GM12878 (cell line): ENCODE measurements at regions not wholly inside any gene's neighbourhood (a gene's known extent, or its start where the extent isn't known, plus 50 kb on each side); places are given as distances from the start of the nearest gene placed in this dataset.

ENCODE experiments used
- ESRRA ChIP-seq: IDR thresholded peaks from 2 replicates; pipeline ENCODE4 v1.6.1; 2012; ENCODE audit warnings: mild to moderate bottlenecking, low read length, improper control_type of control experiment
- GABPA ChIP-seq: IDR thresholded peaks from 2 replicates; pipeline ENCODE4 v1.6.1; 2014; ENCODE audit warnings: antibody characterized with exemption, low read depth, mild to moderate bottlenecking, inconsistent platforms
- HDAC6 ChIP-seq: fragments of 200-600 bp; sonication (generic); IDR thresholded peaks from one replicate; pipeline ENCODE4 v1.8.0; 2017; ENCODE audit warnings: antibody characterized with exemption; ENCODE audit not compliant: unreplicated experiment
- LARP7 ChIP-seq: fragments of 450-650 bp; IDR thresholded peaks from 2 replicates; pipeline ENCODE4 v1.6.1; 2017; ENCODE audit warnings: mild to moderate bottlenecking
- MEF2A ChIP-seq: IDR thresholded peaks from 2 replicates; pipeline ENCODE4 v1.6.1; 2011; ENCODE audit warnings: low read depth, mild to moderate bottlenecking, low read length, moderate library complexity; ENCODE audit not compliant: insufficient read depth
- MXI1 ChIP-seq: fragments of 150-350 bp; IDR thresholded peaks from 2 replicates; pipeline ENCODE4 v1.6.1; 2011; ENCODE audit warnings: low read depth, mild to moderate bottlenecking, inconsistent platforms, low read length, improper control_type of control experiment
- NFYA ChIP-seq: IDR thresholded peaks from 2 replicates; pipeline ENCODE4 v1.6.1; 2011; ENCODE audit warnings: low read depth, mild to moderate bottlenecking, low read length, improper control_type of control experiment, borderline replicate concordance
- PAX5 ChIP-seq: IDR thresholded peaks from 2 replicates; pipeline ENCODE4 v1.6.1; 2011; ENCODE audit warnings: low read depth, low read length, borderline replicate concordance
- POU2F2 ChIP-seq: IDR thresholded peaks from 3 replicates; pipeline ENCODE4 v1.6.1; 2011; ENCODE audit warnings: low read depth, mild to moderate bottlenecking, low read length, borderline replicate concordance
- SIN3A ChIP-seq: IDR thresholded peaks from 2 replicates; pipeline ENCODE4 v1.6.1; 2012; ENCODE audit warnings: low read depth, low read length, improper control_type of control experiment
- SIX5 ChIP-seq: IDR thresholded peaks from 2 replicates; pipeline ENCODE4 v1.6.1; 2011; ENCODE audit warnings: mild to moderate bottlenecking, low read depth, low read length, moderate library complexity; ENCODE audit not compliant: severe bottlenecking
- SMAD5 ChIP-seq: IDR thresholded peaks from 2 replicates; pipeline ENCODE4 v1.6.1; 2016; ENCODE audit warnings: antibody characterized with exemption, low read depth
- SREBF1 ChIP-seq: IDR thresholded peaks from 2 replicates; pipeline ENCODE4 v1.6.1; 2012; ENCODE audit warnings: mild to moderate bottlenecking, low read length
- STAT3 ChIP-seq: IDR thresholded peaks from 2 replicates; pipeline ENCODE4 v1.6.1; 2011; ENCODE audit warnings: low read depth, low read length, improper control_type of control experiment
- SUZ12 ChIP-seq: fragments of 200-600 bp; sonication (generic); IDR thresholded peaks from one replicate; pipeline ENCODE4 v1.6.1; 2018; ENCODE audit warnings: antibody characterized with exemption, mild to moderate bottlenecking; ENCODE audit not compliant: unreplicated experiment
- ZNF207 ChIP-seq: fragments of 450-650 bp; IDR thresholded peaks from 2 replicates; pipeline ENCODE4 v1.6.1; 2014; ENCODE audit warnings: antibody characterized with exemption, mild to moderate bottlenecking, borderline replicate concordance
- ZSCAN29 ChIP-seq: fragments of 450-650 bp; IDR thresholded peaks from 2 replicates; pipeline ENCODE4 v1.6.1; 2017; ENCODE audit warnings: mild to moderate bottlenecking, moderate library complexity
- TF ChIP-seq, protein P1 (sequence below): fragments of 450-650 bp; formaldehyde crosslinking; IDR thresholded peaks from 2 replicates; pipeline ENCODE4 v1.4.0; 2022; ENCODE audit warnings: mild to moderate bottlenecking, moderate library complexity
- TF ChIP-seq, protein P2 (sequence below): fragments of 450-650 bp; formaldehyde crosslinking; IDR thresholded peaks from 2 replicates; pipeline ENCODE4 v1.4.0; 2020; ENCODE audit warnings: mild to moderate bottlenecking, moderate library complexity
- TF ChIP-seq, protein P3 (sequence below): fragments of 450-650 bp; conservative IDR thresholded peaks from 2 replicates; pipeline ENCODE4 v1.6.1; 2017; ENCODE audit warnings: mild to moderate bottlenecking, moderate library complexity
- TF ChIP-seq, protein P4 (sequence below): IDR thresholded peaks from 2 replicates; pipeline ENCODE4 v1.6.1; 2011; ENCODE audit warnings: mild to moderate bottlenecking, low read depth, low read length, moderate library complexity; ENCODE audit not compliant: insufficient replicate concordance

DNA sequence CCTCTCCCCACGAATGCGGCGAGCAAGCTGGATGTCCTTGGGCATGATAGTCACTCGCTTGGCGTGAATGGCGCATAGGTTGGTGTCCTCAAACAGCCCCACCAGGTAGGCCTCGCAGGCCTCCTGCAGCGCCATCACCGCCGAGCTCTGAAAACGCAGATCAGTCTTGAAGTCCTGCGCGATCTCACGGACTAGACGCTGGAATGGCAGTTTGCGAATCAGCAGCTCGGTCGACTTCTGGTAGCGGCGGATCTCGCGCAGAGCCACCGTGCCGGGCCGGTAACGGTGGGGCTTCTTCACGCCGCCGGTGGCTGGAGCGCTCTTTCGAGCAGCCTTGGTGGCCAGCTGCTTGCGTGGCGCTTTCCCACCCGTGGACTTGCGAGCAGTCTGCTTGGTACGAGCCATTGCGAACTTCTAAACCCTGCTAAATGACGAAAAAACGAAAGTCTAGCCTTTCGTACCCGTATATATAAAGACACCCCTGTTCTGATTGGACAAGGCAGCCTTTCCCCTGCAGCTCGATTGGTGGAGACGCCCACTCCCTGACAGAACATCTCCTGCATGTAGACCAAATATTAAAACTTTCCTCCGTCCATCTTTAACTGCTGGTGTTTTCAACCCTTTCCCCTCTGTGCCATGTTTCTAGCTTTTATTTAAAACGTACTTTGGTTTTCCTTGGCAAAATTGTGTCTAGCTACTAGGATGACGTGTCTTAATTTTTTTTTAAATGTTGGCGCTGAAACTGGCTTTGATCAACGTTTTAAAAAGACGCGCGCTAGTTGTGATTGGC lies 109.8 kb downstream of the HFE start (continued):
- TF ChIP-seq LARP7 (peak; percentile 95), HDAC6 (peak; percentile 91), SIN3A (peak; percentile 93), GABPA (no peak), SMAD5 (peak; percentile 99), MXI1 (peak; percentile 80), ESRRA (no peak), SUZ12 (no peak), ZSCAN29 (0 out of 2 replicates have a peak, but pooled peaks have one; percentile 36), STAT3 (no peak; the same call in 1 of the 2 replicates), PAX5 (no peak), POU2F2 (peak; percentile 98), NFYA (peak; percentile 62), SREBF1 (no peak), MEF2A (peak; percentile 32; the same call in 1 of the 2 replicates), SIX5 (no peak), ZNF207 (no peak; the same call in 1 of the 2 replicates)
- TF ChIP-seq, protein P1, sequence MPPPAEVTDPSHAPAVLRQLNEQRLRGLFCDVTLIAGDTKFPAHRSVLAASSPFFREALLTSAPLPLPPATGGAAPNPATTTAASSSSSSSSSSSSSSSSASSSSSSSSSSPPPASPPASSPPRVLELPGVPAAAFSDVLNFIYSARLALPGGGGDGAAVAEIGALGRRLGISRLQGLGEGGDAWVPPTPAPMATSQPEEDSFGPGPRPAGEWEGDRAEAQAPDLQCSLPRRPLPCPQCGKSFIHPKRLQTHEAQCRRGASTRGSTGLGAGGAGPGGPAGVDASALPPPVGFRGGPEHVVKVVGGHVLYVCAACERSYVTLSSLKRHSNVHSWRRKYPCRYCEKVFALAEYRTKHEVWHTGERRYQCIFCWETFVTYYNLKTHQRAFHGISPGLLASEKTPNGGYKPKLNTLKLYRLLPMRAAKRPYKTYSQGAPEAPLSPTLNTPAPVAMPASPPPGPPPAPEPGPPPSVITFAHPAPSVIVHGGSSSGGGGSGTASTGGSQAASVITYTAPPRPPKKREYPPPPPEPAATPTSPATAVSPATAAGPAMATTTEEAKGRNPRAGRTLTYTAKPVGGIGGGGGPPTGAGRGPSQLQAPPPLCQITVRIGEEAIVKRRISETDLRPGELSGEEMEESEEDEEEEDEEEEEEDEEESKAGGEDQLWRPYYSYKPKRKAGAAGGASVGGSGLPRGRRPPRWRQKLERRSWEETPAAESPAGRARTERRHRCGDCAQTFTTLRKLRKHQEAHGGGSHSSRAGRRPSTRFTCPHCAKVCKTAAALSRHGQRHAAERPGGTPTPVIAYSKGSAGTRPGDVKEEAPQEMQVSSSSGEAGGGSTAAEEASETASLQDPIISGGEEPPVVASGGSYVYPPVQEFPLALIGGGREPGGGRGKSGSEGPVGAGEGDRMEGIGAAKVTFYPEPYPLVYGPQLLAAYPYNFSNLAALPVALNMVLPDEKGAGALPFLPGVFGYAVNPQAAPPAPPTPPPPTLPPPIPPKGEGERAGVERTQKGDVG (CRISPR knock-in tag) = no peak
- TF ChIP-seq, protein P2, sequence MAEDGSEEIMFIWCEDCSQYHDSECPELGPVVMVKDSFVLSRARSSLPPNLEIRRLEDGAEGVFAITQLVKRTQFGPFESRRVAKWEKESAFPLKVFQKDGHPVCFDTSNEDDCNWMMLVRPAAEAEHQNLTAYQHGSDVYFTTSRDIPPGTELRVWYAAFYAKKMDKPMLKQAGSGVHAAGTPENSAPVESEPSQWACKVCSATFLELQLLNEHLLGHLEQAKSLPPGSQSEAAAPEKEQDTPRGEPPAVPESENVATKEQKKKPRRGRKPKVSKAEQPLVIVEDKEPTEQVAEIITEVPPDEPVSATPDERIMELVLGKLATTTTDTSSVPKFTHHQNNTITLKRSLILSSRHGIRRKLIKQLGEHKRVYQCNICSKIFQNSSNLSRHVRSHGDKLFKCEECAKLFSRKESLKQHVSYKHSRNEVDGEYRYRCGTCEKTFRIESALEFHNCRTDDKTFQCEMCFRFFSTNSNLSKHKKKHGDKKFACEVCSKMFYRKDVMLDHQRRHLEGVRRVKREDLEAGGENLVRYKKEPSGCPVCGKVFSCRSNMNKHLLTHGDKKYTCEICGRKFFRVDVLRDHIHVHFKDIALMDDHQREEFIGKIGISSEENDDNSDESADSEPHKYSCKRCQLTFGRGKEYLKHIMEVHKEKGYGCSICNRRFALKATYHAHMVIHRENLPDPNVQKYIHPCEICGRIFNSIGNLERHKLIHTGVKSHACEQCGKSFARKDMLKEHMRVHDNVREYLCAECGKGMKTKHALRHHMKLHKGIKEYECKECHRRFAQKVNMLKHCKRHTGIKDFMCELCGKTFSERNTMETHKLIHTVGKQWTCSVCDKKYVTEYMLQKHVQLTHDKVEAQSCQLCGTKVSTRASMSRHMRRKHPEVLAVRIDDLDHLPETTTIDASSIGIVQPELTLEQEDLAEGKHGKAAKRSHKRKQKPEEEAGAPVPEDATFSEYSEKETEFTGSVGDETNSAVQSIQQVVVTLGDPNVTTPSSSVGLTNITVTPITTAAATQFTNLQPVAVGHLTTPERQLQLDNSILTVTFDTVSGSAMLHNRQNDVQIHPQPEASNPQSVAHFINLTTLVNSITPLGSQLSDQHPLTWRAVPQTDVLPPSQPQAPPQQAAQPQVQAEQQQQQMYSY (CRISPR knock-in tag) = no peak
- TF ChIP-seq, protein P3, sequence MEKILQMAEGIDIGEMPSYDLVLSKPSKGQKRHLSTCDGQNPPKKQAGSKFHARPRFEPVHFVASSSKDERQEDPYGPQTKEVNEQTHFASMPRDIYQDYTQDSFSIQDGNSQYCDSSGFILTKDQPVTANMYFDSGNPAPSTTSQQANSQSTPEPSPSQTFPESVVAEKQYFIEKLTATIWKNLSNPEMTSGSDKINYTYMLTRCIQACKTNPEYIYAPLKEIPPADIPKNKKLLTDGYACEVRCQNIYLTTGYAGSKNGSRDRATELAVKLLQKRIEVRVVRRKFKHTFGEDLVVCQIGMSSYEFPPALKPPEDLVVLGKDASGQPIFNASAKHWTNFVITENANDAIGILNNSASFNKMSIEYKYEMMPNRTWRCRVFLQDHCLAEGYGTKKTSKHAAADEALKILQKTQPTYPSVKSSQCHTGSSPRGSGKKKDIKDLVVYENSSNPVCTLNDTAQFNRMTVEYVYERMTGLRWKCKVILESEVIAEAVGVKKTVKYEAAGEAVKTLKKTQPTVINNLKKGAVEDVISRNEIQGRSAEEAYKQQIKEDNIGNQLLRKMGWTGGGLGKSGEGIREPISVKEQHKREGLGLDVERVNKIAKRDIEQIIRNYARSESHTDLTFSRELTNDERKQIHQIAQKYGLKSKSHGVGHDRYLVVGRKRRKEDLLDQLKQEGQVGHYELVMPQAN = peak; percentile 98
- TF ChIP-seq, protein P4, sequence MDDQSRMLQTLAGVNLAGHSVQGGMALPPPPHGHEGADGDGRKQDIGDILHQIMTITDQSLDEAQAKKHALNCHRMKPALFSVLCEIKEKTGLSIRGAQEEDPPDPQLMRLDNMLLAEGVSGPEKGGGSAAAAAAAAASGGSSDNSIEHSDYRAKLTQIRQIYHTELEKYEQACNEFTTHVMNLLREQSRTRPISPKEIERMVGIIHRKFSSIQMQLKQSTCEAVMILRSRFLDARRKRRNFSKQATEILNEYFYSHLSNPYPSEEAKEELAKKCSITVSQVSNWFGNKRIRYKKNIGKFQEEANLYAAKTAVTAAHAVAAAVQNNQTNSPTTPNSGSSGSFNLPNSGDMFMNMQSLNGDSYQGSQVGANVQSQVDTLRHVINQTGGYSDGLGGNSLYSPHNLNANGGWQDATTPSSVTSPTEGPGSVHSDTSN = no peak
